ENCODE measurements at regions not wholly inside any gene's neighbourhood (a gene's known extent, or its start where the extent isn't known, plus 50 kb on each side); places are given as distances from the start of the nearest gene placed in this dataset.

- no peak for TF ChIP-seq RXRA (IDR thresholded peaks at IDR 0.05; ENCODE audit: borderline replicate concordance, low read depth)
- TF ChIP-seq NFIC (IDR thresholded peaks at IDR 0.05; ENCODE audit: borderline replicate concordance): no peak
- TF ChIP-seq FOXJ3 (CRISPR knock-in tag; IDR thresholded peaks at IDR 0.05): no peak
- TF ChIP-seq JUND (IDR thresholded peaks at IDR 0.05): no peak
- TF ChIP-seq CHD2 (IDR thresholded peaks at IDR 0.05; ENCODE audit: low read length, partially characterized antibody): no peak
Observed at GRCh38 chr16:13808102-13808501, 111.9 kb upstream of the ERCC4 start (continued).

DNA sequence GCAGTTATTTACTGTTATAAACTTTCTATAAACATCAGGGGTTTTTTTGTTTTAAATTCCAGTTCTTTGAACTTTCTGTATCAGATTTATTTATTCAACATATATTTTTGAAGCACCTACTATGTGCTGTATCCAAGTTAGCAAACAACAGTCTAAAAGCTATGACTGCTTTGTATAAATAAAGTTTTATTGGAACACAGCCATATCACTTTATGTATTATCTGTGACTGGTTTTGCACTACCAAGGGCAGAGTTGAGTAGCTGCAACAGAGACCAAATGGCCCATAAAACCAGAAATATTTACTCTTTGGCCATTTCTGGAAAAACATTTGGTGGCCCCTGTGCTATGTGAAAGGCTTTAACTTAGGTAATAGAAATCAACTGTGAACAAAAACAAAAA is 110.2 kb upstream of the ERCC4 start:
- H3K9me3 ChIP-seq: no peaks in the 10 kb centered on the region
- H3K4me2 ChIP-seq: no peak overlapping the region
- no peak overlapping the region for H2AFZ ChIP-seq (ENCODE audit: low read depth)
- TF ChIP-seq TAF1 (IDR thresholded peaks at IDR 0.05; ENCODE audit: borderline replicate concordance, low read depth, low read length) (no peak), EP300 (IDR thresholded peaks at IDR 0.05; ENCODE audit: borderline replicate concordance in 1 of 2, low read depth in 1 of 2, low read length in 1 of 2) (no peak), USF1 (IDR thresholded peaks at IDR 0.05; ENCODE audit: borderline replicate concordance, low read depth) (no peak), SMC3 (IDR thresholded peaks at IDR 0.05; ENCODE audit: low read depth, low read length) (no peak), GATA2 (CRISPR knock-in tag; IDR thresholded peaks at IDR 0.05) (no peak), JUND (IDR thresholded peaks at IDR 0.05) (no peak), EZH2phosphoT487 (IDR thresholded peaks at IDR 0.05; ENCODE audit: borderline replicate concordance, low read depth) (no peak)
- TF ChIP-seq, protein P1, sequence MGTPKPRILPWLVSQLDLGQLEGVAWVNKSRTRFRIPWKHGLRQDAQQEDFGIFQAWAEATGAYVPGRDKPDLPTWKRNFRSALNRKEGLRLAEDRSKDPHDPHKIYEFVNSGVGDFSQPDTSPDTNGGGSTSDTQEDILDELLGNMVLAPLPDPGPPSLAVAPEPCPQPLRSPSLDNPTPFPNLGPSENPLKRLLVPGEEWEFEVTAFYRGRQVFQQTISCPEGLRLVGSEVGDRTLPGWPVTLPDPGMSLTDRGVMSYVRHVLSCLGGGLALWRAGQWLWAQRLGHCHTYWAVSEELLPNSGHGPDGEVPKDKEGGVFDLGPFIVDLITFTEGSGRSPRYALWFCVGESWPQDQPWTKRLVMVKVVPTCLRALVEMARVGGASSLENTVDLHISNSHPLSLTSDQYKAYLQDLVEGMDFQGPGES (IDR thresholded peaks at IDR 0.05; ENCODE audit: low read depth, low read length): no peak
- H3K36me3 ChIP-seq (replicated peaks in 1 of 2; ENCODE audit: control insufficient read depth in 1 of 2, insufficient read depth in 2 of 2, low read length in 1 of 2): no peaks in the 10 kb centered on the region
- no peaks in the 10 kb centered on the region for H3F3A ChIP-seq (replicated peaks; ENCODE audit: insufficient read depth)
- no peak overlapping the region for H3K9ac ChIP-seq
- H3K4me1 ChIP-seq (ENCODE audit: control insufficient read depth in 1 of 2, insufficient read depth in 2 of 2, low read depth in 1 of 2, low read length in 1 of 2): no peaks in the 10 kb centered on the region
- no peak overlapping the region for H3K4me3 ChIP-seq (ENCODE audit: low read depth in 2 of 2, low read length in 1 of 2)
- ChIA-PET POLR2A (no interaction called here), CTCF (interaction anchor here (1.1 kb wide), 1 partner anchor 110 kb away, joined by 3 read pairs; the partner anchor contains the start of gene ERCC4)
- no peak overlapping the region for H3K27ac ChIP-seq (ENCODE audit: low read depth in 2 of 2, low read length in 1 of 2)
- no peak for DNase-seq
- H3K27me3 ChIP-seq (ENCODE audit: insufficient read depth): no peaks in the 10 kb centered on the region
- H4K20me1 ChIP-seq (ENCODE audit: insufficient read depth): no peaks in the 10 kb centered on the region
- H3K79me2 ChIP-seq (ENCODE audit: insufficient read depth): no peaks in the 10 kb centered on the region
- no peaks in the 10 kb centered on the region for H3K9me2 ChIP-seq

GRCh38 chr16:13811834-13812233 is 108.1 kb upstream of the ERCC4 start:
- Histone ChIP-seq H3K4me1 (ENCODE audit: control insufficient read depth in 1 of 2, insufficient read depth in 2 of 2, low read depth in 1 of 2, low read length in 1 of 2) (no peaks in the 10 kb centered on the region), H3F3A (replicated peaks; ENCODE audit: insufficient read depth) (no peaks in the 10 kb centered on the region), H3K4me3 (ENCODE audit: low read depth in 2 of 2, low read length in 1 of 2) (no peak overlapping the region), H3K4me2 (no peak overlapping the region), H3K27ac (ENCODE audit: low read depth in 2 of 2, low read length in 1 of 2) (no peak overlapping the region), H2AFZ (ENCODE audit: low read depth) (no peak overlapping the region), H3K9me2 (no peaks in the 10 kb centered on the region), H3K79me2 (ENCODE audit: insufficient read depth) (no peaks in the 10 kb centered on the region), H3K9ac (no peak overlapping the region), H3K36me3 (replicated peaks in 1 of 2; ENCODE audit: control insufficient read depth in 1 of 2, insufficient read depth in 2 of 2, low read length in 1 of 2) (no peaks in the 10 kb centered on the region), H3K27me3 (ENCODE audit: insufficient read depth) (no peaks in the 10 kb centered on the region), H3K9me3 (no peaks in the 10 kb centered on the region), H4K20me1 (ENCODE audit: insufficient read depth) (no peaks in the 10 kb centered on the region)
- POLR2A ChIA-PET: no interaction called here
- TF ChIP-seq TAF1 (IDR thresholded peaks at IDR 0.05; ENCODE audit: borderline replicate concordance, low read depth, low read length): no peak
- no peak for TF ChIP-seq JUND (IDR thresholded peaks at IDR 0.05)
- no peak for TF ChIP-seq RFX5 (IDR thresholded peaks at IDR 0.05; ENCODE audit: low read length)
- no peak for TF ChIP-seq GATA2 (CRISPR knock-in tag; IDR thresholded peaks at IDR 0.05)
- no peak for TF ChIP-seq POLR2AphosphoS5 (IDR thresholded peaks at IDR 0.05; ENCODE audit: low read depth, low read length)
- TF ChIP-seq CHD2 (IDR thresholded peaks at IDR 0.05; ENCODE audit: low read length, partially characterized antibody): no peak
- TF ChIP-seq YY1 (IDR thresholded peaks at IDR 0.05; ENCODE audit: low read depth): no peak
- TF ChIP-seq SIN3A (IDR thresholded peaks at IDR 0.05; ENCODE audit: borderline replicate concordance, low read depth, low read length): no peak
- TF ChIP-seq ELF1 (IDR thresholded peaks at IDR 0.05): no peak
- TF ChIP-seq, protein P2, sequence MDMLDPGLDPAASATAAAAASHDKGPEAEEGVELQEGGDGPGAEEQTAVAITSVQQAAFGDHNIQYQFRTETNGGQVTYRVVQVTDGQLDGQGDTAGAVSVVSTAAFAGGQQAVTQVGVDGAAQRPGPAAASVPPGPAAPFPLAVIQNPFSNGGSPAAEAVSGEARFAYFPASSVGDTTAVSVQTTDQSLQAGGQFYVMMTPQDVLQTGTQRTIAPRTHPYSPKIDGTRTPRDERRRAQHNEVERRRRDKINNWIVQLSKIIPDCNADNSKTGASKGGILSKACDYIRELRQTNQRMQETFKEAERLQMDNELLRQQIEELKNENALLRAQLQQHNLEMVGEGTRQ (IDR thresholded peaks at IDR 0.05; ENCODE audit: borderline replicate concordance, low read depth, low read length): no peak
- TF ChIP-seq MEF2A (IDR thresholded peaks at IDR 0.05; ENCODE audit: borderline replicate concordance, low read depth): no peak
- no peak for TF ChIP-seq EP300 (IDR thresholded peaks at IDR 0.05; ENCODE audit: borderline replicate concordance in 1 of 2, low read depth in 1 of 2, low read length in 1 of 2)
- no peak for TF ChIP-seq NFIC (IDR thresholded peaks at IDR 0.05; ENCODE audit: borderline replicate concordance)
- TF ChIP-seq, protein P3, sequence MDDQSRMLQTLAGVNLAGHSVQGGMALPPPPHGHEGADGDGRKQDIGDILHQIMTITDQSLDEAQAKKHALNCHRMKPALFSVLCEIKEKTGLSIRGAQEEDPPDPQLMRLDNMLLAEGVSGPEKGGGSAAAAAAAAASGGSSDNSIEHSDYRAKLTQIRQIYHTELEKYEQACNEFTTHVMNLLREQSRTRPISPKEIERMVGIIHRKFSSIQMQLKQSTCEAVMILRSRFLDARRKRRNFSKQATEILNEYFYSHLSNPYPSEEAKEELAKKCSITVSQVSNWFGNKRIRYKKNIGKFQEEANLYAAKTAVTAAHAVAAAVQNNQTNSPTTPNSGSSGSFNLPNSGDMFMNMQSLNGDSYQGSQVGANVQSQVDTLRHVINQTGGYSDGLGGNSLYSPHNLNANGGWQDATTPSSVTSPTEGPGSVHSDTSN (IDR thresholded peaks at IDR 0.05): no peak
- TF ChIP-seq RCOR1 (IDR thresholded peaks at IDR 0.05; ENCODE audit: low read length): no peak
- no peak for TF ChIP-seq SMC3 (IDR thresholded peaks at IDR 0.05; ENCODE audit: low read depth, low read length)
- DNase-seq: no peak
- 0% methylated on average over 3 of the region's 3 CpGs for WGBS (ENCODE audit: low lambda C conversion rate)
- CTCF ChIA-PET: no interaction called here

Data from SK-N-SH (cell line).